Mucosa of descending colon (tissue), 3 donors: ENCODE measurements at regions not wholly inside any gene's neighbourhood (a gene's known extent, or its start where the extent isn't known, plus 50 kb on each side); places are given as distances from the start of the nearest gene placed in this dataset.

Experiments used
- ATAC-seq: fragments of 200-7000 bp; cut with Tn5 transposase; one replicate; pipeline ENCODE4 v1.9.1; 2020; ENCODE audit warnings: mild to moderate bottlenecking, moderate library complexity
- DNase-seq, 3 donors: peaks; one replicate each; pipeline ENCODE4 v3.0.0-alpha.2; 2020
- H3K36me3 ChIP-seq: fragments of 200-600 bp; one replicate; pipeline ENCODE4 v1.8.0; 2021; ENCODE audit warnings: low read depth, mild to moderate bottlenecking
- H3K4me1 ChIP-seq: fragments of 200-600 bp; one replicate; pipeline ENCODE4 v1.8.0; 2021; ENCODE audit warnings: low read depth, mild to moderate bottlenecking
- H3K4me3 ChIP-seq: fragments of 200-600 bp; one replicate; pipeline ENCODE4 v1.8.0; 2021; ENCODE audit warnings: mild to moderate bottlenecking
- H3K9me3 ChIP-seq: fragments of 200-600 bp; one replicate; pipeline ENCODE4 v1.8.0; 2021; ENCODE audit warnings: mild to moderate bottlenecking
- intact Hi-C, 2 donors: fragments of 100-400 bp; cut with DNase I in 1 of 2; cut with micrococcal nuclease in 1 of 2; formaldehyde crosslinking; loops; one replicate each; pipeline versions ENCODE4 v1.11.0 to v1.11.1; 2022; cut with DNase I, micrococcal nuclease
- TF ChIP-seq, protein P1 (sequence below): fragments of 200-600 bp; IDR thresholded peaks from one replicate; pipeline ENCODE4 v1.8.0; 2022; ENCODE audit warnings: antibody characterized with exemption, mild to moderate bottlenecking
- donor health status: DM: no; HTN: no; CAD: no; lungs with moderate emphysema.
- donor health status: DM: no; HTN: no; CAD: no.
- donor health status: DM: no; HTN: yes; CAD: no.

DNA sequence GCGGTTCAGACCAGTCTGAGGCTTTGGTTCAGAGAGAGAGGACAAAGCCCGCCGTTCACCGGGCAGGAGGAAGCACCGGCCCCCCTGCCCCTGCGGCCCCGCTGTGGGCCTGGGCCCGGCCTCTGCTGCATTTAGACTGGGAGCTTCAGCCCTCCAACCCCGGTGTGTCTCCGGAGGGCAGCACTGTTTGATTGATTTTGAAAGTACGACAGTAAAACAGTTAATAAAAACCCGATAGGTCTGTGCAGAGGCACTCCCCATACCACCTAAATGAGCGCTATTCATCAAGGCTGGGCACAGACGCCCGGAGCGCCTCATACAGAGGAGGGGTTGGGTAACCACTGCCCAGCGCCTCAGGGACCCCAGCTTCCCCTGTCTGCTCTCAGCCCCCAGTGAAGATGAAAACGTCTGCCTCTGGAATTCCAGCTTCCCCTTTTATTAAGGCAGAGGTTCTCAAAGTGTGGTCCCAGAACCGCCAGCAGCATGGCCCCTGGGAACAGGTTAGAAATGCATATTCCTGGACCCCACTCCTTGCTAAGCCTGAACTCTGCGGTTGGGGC lies 256.7 kb upstream of the TLE3 start:
- ATAC-seq, result no peak
- no peak for DNase-seq
- no peaks in the 10 kb centered on the region for H3K36me3 ChIP-seq
- intact Hi-C loops, result no loop called here
- H3K9me3 ChIP-seq, result no peaks in the 10 kb centered on the region
- no peaks in the 10 kb centered on the region for H3K4me1 ChIP-seq
- TF ChIP-seq, protein P1, sequence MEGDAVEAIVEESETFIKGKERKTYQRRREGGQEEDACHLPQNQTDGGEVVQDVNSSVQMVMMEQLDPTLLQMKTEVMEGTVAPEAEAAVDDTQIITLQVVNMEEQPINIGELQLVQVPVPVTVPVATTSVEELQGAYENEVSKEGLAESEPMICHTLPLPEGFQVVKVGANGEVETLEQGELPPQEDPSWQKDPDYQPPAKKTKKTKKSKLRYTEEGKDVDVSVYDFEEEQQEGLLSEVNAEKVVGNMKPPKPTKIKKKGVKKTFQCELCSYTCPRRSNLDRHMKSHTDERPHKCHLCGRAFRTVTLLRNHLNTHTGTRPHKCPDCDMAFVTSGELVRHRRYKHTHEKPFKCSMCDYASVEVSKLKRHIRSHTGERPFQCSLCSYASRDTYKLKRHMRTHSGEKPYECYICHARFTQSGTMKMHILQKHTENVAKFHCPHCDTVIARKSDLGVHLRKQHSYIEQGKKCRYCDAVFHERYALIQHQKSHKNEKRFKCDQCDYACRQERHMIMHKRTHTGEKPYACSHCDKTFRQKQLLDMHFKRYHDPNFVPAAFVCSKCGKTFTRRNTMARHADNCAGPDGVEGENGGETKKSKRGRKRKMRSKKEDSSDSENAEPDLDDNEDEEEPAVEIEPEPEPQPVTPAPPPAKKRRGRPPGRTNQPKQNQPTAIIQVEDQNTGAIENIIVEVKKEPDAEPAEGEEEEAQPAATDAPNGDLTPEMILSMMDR, result no peak
- no peak overlapping the region for H3K4me3 ChIP-seq

DNA sequence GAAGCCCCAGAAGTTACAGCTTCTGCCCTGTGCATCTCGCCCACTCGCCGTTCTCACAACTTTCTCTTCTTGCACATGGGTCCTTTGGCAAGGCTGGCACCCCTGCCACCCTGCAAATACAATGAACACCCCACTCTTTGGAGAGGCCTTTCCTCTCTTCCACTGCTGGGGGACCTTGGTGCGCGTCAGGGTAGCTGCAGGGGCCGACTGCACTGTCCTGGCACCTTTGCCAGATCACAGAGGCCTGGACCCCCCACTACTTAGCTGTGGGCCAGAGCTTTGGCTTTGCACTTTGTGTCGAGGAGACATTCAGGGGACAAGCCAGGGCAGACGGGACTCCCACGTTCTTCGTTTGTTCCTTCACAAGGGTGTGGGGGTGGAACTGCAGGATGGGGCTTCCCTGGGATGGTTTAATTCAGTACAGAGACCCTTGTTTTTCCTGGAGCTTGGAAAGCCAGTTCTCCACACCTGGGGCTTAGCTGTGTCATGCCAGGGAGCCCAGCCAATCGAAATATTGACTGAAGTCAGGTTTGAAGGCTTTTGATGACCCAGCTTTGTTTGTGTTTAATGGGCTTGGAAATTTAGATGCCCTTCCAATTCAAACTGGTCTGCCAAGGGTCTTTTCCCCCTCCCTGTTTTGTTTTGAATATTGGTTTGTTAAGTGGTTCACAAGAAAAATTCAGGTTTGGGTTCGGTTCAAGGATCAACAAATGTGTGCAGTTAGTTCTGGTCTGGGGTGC lies 256.1 kb upstream of the TLE3 start:
- Histone ChIP-seq H3K36me3 (no peaks in the 10 kb centered on the region), H3K4me3 (no peak overlapping the region), H3K4me1 (no peaks in the 10 kb centered on the region), H3K9me3 (no peaks in the 10 kb centered on the region)
- TF ChIP-seq, protein P1, result no peak
- DNase-seq (no peak), ATAC-seq (no peak)
- intact Hi-C loops, result no loop called here

DNA sequence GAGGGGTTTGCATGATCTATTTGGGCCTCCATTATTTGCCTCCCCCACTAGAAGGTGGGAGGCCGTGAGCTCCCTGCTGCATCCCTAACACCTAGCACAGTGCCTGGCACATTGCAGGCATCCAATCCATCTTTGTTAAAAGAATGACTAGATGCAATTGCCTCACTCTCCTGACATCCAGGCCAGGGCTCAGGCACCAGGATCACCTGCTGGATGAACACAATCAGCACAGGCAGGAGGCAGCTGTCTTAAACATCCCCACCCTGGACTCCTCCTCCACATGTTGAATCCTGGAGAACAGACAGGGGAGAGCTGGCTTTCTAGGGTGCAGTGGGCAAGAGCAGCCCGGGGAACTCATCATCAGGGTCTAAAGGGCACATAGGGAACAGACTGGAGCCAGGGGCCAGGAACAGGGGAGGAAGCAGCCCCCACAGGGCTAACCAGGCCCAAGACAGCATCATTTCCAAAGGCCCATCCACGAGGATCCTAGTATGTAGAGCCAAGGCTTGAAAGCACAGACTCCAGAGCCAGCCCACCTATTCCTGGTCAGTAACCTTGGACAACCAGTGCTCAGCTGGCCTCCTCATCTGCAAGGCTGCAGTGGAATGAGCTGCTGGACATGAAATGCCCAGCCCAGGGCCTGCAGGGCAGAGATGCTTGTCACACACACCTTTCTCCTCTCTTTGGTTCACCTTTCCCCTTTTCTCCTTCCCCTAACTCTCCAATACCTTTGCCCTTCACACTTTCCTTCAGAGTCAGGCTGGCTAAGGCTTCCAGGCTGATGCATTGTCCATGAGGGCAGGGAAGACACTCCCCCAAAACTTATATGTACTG lies 254.4 kb upstream of the TLE3 start:
- ATAC-seq (no peak), DNase-seq (no peak)
- H3K4me3 ChIP-seq, result no peak overlapping the region
- intact Hi-C loops, result no loop called here
- no peaks in the 10 kb centered on the region for H3K36me3 ChIP-seq
- H3K4me1 ChIP-seq, result no peaks in the 10 kb centered on the region
- TF ChIP-seq, protein P1, result no peak
- no peaks in the 10 kb centered on the region for H3K9me3 ChIP-seq

DNA sequence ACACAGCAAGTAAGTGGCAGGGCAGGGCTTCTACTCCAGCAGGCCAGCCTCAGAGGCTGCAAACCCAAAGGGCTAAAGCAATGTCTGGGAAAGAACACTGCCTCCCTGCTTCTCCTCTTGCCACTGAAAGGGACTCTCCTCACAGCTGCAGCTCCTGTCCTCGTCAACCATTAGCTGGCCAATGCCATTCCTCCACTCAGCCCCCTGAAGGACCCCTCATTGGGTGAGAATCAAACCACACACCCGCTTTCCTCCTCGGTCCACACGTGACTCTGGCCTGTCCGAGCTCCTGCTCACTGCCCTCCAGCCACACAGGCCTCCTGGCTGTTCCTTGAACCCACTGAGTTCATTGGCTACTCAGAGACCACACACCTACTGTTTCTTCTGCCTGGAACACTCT lies 253.7 kb upstream of the TLE3 start:
- DNase-seq, result no peak
- intact Hi-C loops, result no loop called here
- no peak for ATAC-seq
- Histone ChIP-seq H3K4me3 (no peak overlapping the region), H3K36me3 (no peaks in the 10 kb centered on the region), H3K9me3 (no peaks in the 10 kb centered on the region), H3K4me1 (no peaks in the 10 kb centered on the region)
- TF ChIP-seq, protein P1, result no peak

DNA sequence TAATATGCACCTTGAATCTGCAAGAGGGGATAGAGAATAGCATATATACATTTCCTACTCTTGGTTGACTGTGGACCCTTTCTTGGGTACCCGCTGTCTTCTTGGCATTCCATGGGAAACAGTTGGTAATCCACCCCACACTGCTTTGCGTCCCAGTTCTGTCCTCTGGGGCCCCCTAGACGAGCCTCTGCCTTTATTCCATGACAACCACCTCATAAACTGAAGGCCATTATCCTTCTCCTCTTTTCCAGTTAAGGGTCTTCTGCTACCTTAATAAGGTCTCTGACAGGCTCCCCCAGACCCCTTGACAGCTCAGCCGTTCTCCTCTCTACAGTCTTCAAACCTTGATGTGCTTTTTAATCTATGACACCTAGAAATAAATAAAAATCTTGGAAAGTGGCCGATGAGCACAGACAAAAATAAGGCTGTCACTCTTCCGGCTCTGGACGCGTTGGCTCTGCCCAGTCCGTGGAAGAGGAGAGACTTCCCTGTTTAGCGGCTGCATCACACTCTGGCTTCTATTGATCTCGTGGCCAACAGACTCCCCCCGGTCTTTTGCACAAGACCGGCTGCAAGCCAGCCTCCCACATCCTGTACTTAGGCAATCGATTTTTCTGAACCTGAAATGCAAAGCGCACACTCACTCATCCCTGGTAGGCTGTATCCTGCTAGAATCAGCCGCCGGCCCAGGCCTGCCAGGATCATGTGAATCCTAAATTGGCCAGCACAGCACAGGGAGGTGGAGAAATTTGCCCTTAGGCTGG lies 251.0 kb upstream of the TLE3 start:
- intact Hi-C loops, result no loop called here
- TF ChIP-seq, protein P1, result no peak
- no peaks in the 10 kb centered on the region for H3K4me1 ChIP-seq
- H3K36me3 ChIP-seq, result no peaks in the 10 kb centered on the region
- ATAC-seq (peak; percentile 51), DNase-seq (peak in 1 of 3 donors; percentile 15)
- no peaks in the 10 kb centered on the region for H3K9me3 ChIP-seq
- H3K4me3 ChIP-seq, result no peak overlapping the region
